GM19372 (cell line): ENCODE measurements at regions not wholly inside any gene's neighbourhood (a gene's known extent, or its start where the extent isn't known, plus 50 kb on each side); places are given as distances from the start of the nearest gene placed in this dataset.

Experiments
- ATAC-seq: cut with Tn5 transposase; IDR thresholded peaks from one replicate; pipeline ENCODE4 v1.9.1; 2021; ENCODE audit warnings: mild to moderate bottlenecking, low read depth, moderate library complexity; ENCODE audit not compliant: unreplicated experiment

DNA sequence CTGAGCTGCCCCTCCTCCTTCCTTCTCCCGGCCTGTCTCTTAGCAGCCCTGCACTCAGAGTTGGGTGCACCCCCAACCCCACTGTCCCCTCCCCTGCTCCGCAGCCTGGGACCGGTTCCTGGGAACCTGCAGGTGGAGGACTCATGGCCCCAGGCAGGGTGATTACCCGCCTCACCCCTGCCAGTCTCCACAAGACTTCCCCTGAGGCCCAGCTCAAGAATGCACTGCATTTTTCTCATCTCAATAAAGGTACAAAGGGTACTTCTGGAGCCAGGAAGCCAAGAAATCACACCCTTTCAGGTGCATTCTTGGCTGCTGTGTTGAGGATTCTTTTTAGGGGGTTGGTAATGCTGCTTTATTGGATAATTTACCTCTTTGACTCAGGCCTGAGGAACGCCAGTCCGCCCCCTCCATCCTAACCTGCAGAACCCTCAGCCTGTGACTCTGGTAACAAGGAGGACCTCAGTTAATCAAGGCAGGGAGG, 126.3 kb upstream of the TMPRSS2 start:
- no peak for ATAC-seq

GRCh38 chr21:41633627-41634026, 125.7 kb upstream of the TMPRSS2 start:
- no peak for ATAC-seq

DNA sequence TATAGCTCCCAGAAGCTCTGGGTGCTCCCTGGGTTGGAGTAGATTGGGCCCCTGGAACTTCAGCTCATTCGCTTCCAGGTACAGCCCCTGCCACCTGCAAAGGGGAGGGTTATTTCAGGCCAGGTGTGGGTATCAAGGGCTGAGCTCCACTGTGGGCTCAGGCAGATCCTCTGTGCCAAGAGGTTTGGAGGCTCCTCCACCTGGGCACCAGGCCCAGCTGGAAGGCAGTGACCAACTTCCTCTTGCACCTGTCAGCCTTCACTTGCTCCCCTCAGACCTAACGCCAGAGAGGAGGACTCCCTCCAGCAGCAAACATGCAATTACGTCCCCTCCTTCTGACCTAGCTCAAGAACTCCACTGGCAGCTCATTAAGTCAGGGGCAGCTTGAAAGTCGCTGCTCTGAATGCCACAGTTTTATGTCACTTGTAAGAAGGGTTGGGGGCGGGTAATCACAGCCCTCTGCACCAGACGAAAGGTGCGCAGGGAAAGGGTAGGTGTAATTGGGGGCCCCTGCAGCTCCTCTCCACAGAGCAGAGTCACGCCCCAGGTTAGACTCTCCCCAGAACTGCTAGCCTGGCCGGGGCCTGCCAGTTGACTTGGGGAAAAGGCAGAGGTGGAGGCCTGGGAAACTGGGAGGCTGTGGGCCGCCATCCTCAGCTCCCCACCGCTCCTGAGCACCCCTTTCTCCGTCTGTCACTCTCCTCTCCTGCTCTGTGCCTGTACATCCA, 125.0 kb upstream of the TMPRSS2 start:
- no peak for ATAC-seq

DNA sequence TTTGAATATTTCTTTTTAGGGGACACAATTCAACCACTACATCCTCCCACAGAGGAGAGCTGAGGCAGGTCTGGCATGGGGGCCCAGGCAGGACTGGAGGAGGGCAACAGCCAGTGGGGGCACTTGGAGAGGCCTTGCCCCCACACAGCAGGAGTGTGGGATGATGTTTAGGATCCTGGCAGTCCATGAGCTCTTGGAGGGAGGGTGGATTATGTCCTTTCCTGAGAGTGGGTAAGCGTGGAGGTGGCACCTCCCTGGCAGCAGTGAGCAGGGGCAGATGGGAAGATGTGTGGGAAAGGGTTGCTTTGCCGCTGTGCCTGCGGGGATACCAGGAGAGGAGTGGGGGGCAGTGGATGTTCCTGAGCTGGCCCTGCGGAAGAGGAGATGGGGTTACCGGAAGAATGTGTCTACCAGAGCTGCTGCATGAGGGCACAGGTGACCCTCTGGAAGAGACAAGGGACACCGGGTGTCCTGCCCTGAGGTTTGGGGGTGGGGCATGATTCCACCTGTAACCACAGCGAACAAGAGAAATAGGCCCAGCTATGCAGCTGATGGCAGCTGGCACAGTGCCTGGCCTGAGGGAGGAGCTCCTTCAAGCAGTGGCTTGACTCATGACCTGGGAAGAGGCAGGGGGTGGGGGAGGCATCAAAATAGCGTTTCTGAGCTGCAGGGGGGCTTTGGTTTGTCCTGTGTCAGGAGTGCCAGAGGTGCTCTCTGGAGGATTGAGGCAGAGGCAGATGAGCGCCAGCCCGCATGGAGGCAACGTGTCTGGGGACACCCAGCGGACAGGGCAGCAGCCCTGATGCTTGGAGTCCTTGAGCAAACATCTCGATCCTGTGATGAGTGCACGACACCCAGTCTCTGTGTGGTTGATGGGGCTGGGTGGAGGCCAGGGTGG, 123.9 kb upstream of the TMPRSS2 start:
- no peak for ATAC-seq

GRCh38 chr21:41630917-41631316, 123.0 kb upstream of the TMPRSS2 start:
- ATAC-seq, result no peak

GRCh38 chr21:41630249-41630648, 122.3 kb upstream of the TMPRSS2 start:
- ATAC-seq, result no peak

- no peak for ATAC-seq
Measured at GRCh38 chr21:41628256-41628655, 120.3 kb upstream of the TMPRSS2 start.

GRCh38 chr21:41627428-41627827, 119.5 kb upstream of the TMPRSS2 start:
- ATAC-seq, result no peak

GRCh38 chr21:41626021-41626420, 118.1 kb upstream of the TMPRSS2 start:
- no peak for ATAC-seq

GRCh38 chr21:41625428-41625827, 117.5 kb upstream of the TMPRSS2 start:
- no peak for ATAC-seq

DNA sequence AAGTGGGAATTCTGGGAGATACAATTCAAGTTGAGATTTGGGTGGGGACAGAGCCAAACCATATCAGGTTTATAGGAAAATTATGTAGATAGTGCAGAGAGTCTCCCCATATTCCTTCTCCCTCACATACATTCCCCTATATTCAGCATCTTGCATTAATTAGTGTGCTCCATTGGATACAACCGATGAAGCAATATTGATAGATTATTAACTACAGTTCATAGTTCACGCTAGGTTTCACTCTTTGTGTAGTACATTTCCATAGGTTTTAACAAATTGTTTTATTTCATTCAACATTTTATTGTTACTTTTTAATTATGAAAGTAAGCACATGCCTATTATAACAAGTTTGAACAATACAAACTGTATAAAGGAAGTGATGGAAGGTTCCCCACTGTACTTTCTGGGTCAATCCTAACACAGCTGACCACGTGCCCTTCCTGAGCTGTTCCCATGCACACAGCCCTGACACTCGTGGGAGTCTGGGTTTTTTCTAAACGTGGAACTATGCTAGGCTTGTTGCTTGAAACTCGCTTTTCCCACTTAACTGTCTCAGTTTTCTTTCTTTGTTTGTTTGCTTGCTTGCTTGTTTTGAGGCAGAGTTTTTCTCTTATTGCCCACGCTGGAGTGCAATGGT, 116.8 kb upstream of the TMPRSS2 start:
- no peak for ATAC-seq

DNA sequence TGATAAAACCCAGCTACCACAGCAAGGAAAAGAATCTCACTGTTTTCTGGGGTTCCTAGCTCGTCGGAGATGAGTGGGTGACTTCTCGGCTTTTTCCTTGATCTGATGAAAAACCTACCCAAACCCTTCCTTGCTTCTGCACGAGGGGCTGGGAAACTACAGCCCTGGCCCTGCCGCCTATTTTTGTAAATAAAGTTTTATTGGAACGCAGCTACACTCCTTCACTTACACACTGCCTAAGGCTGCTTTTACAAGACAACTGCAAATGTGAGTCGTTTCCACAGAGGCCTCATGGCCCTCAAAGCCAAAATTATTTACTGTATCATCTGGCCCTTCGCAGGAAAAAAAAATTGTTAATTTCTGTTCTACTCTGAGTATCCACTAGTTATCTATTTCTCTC, 116.0 kb upstream of the TMPRSS2 start:
- ATAC-seq, result no peak

DNA sequence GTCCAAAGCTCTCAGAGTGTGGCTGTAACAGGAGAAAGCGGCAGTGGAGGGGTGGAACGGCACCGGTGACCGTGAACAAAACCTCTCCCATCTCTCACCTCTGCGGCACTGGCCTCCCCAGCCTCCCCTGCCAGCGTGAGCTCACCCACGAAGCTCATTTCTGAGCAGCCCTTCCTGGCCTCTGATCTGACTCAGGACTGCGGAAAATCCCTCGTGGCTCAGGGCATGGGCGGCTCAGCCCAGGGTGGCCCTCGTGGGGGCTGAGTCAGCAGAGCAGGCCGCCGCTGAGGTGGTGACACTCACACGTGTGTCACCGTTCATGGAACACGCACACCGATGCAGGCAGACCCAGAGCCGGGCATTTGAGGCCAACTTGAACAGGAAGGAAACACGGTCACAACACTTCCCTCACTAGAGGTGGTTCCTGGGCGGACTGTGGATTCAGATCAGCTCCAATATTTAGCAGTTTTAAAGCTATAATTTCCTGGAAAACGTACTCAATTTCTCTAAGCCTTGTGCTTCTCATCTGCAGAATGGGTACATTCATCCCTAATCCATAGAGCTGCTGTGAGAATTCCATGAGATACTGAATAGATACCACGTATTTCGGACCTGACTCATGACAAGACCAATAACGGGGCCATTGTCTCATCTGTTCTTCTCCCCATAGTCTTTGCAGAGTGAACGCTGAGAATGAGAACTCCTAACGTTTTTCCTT, 115.0 kb upstream of the TMPRSS2 start:
- no peak for ATAC-seq

- no peak for ATAC-seq
Measured at GRCh38 chr21:41622201-41622600, 114.2 kb upstream of the TMPRSS2 start.

DNA sequence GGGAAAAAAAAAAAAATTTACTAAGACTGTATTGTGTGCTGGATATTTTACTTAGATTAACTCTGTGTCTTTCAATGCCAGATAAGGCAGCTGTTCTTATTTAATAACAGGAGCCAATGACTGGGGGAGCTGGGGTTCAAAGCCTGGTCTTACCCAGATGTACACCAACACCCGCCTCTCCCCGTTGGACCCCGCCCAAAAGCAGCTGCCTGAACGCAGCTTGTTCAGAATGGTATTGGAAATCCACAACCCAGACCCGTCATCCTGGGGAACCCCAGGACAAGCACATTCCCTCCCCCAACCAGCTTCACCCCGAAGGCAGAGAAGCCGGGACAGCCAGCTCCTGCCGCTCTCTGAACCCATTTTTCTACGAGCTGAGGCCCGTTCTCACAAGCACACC, 113.6 kb upstream of the TMPRSS2 start:
- no peak for ATAC-seq

- ATAC-seq, result no peak
Measured at GRCh38 chr21:41620982-41621381, 113.0 kb upstream of the TMPRSS2 start.

DNA sequence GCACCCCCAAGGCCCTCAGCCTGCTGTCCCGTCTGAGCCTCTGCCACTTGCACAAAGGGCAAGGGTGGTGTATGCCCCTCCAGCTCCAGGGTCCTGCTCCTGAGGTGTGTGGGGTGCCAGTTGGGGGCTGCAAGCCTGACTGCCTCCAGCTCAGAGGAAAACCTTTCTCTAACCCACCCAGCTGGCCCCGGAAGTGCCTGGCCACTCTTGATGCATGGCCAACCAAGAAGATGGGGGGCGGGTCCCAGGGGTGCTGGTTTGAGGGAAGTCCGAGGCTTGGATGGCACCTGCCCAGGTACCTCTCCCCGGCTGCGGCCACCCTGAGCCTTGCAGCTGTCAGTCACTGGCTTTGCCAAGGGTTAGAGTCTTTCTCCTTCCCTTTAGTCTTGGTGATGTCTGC, 112.6 kb upstream of the TMPRSS2 start:
- no peak for ATAC-seq

DNA sequence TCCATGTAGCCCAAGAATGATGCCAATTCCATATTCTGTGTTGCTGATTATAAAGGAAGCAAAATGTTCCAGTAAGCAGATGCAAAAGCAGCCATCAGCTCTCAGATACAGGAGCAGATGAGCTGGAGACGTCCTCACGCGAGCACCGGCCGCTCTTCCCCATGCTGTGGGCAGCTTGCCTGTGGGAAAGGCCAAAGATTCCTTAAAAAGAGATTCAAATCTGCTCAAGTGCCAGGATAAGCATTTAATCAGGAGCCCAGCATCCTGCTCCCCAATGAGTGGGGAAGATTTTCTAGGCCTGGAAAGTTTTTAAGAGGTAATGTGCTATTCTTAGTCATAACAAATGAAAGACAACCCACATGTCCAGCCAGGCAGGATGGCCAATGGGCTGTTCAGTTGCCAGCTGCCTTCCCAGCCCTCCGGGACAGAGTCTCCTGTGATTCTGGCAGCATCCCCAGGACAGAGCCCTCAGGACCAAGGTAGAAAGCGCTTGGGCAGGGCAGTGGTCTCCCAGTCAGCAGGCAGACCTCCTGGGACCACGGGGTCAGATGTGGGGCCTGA, 108.2 kb upstream of the TMPRSS2 start:
- ATAC-seq, result no peak

DNA sequence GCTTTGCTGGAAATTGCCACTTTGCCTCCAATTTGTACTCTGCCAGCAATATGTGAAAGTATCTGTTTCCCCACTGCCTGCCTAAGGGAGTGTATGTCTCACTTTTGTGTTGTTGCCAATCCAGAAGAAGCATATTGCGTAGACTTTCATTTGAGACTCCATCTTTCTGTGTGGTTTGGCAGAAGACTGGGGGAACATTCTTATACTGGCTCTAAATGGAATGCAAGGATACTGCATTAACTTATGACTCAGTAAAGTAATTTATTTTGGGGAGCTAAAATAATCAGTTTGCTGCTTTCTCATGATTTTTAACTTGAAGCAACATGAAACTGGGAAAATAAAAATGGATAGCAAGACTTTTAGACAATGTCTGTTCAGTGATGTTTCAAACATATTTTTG, 107.7 kb upstream of the TMPRSS2 start:
- ATAC-seq, result no peak

DNA sequence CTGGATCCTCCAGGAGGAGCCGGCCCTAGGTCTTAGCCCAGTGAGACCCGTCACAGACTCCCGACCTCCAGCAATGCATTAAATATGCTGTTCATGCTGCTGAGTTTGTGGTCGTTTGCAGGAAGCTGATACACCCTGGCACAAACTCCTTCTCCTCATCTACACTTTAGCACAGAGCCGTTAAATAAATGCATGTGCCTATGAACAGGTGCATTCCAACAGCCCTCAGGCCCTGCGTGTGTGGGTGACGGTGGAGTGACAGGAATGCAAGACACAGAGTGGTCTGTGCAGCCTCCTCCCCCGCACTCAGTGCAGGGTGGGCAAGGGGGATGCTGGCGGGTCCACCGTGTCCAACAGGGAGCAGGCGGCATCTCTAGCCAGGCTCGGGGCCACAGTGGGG, 106.6 kb upstream of the TMPRSS2 start:
- ATAC-seq, result no peak
